ENCODE measurements at regions not wholly inside any gene's neighbourhood (a gene's known extent, or its start where the extent isn't known, plus 50 kb on each side); places are given as distances from the start of the nearest gene placed in this dataset.

GRCh38 chr12:58583529-58583928 is 336.8 kb downstream of the LRIG3 start:
- no peak for TF ChIP-seq NFE2L2 (IDR thresholded peaks at IDR 0.05; ENCODE audit: low read depth, low read length)
- no peak for TF ChIP-seq CHD1 (IDR thresholded peaks at IDR 0.05; ENCODE audit: low read depth, low read length)
- no peak for TF ChIP-seq CTCF (conservative IDR thresholded peaks at IDR 0.05; ENCODE audit: low read depth, low read length)
- TF ChIP-seq USF2 (IDR thresholded peaks at IDR 0.05; ENCODE audit: low read depth, low read length), result no peak
- no peak for TF ChIP-seq BHLHE40 (IDR thresholded peaks at IDR 0.05; ENCODE audit: low read depth, low read length)
- no peak for TF ChIP-seq POLR2A (IDR thresholded peaks at IDR 0.05; ENCODE audit: low read depth, low read length)
- TF ChIP-seq CEBPB (IDR thresholded peaks at IDR 0.05; ENCODE audit: low read depth, low read length), result no peak
- TF ChIP-seq FOS (IDR thresholded peaks at IDR 0.05; ENCODE audit: low read depth, low read length), result no peak
- TF ChIP-seq MAFK (IDR thresholded peaks at IDR 0.05; ENCODE audit: low read depth, low read length), result no peak
- no peak for TF ChIP-seq ELK1 (IDR thresholded peaks at IDR 0.05; ENCODE audit: borderline replicate concordance, low read depth, low read length)
